ENCODE measurements at regions not wholly inside any gene's neighbourhood (a gene's known extent, or its start where the extent isn't known, plus 50 kb on each side); places are given as distances from the start of the nearest gene placed in this dataset.

DNA sequence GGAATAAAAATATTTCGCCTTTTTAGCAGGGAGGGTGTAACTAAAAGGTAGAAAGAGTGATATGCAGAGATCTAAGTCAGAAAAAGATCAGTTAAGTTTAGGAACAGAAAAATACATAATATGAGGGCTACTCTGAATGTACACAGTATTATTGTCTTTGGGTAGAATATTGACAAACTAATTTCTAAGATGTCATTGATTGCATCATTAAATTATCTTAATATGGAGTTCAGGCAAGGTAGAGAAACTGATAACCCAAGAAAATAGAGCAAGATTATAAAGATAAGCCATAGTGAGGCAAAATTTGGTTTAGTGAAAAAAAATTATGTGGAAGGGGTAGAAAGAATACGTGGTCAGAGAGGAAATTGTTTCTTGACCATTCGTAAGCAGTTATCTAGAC lies 629.0 kb upstream of the NXPH2 start:
- CTCF ChIA-PET = no interaction called here

DNA sequence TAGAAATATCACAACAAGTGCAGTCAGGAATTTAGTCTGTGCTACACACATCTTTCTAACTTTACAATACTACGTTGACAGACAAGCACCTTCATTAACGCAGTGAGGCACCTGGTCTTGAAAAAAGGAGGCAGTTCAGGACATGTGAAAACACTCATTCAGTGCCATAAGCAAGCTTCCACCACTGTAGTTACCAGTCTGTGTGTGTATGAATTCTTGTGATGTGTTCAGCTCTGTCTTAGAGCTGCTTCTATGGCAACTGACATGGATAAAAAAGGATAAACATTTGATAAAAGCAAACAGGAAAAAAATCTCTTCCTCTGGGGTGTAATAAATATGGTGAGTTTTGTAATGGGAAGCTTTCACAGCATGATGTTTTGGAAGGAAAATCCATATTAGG lies 623.8 kb upstream of the NXPH2 start:
- H3K4me3 ChIP-seq (ENCODE audit: low read depth, low read length) = no peak overlapping the region
- CTCF ChIA-PET = no interaction called here
- H3K36me3 ChIP-seq (ENCODE audit: control insufficient read depth, insufficient read depth, low read length) = no peaks in the 10 kb centered on the region
- H3K27me3 ChIP-seq (ENCODE audit: control insufficient read depth, insufficient read depth, low read length) = no peaks in the 10 kb centered on the region
- no peak for DNase-seq (ENCODE audit: low read depth)
- TF ChIP-seq, protein P1, sequence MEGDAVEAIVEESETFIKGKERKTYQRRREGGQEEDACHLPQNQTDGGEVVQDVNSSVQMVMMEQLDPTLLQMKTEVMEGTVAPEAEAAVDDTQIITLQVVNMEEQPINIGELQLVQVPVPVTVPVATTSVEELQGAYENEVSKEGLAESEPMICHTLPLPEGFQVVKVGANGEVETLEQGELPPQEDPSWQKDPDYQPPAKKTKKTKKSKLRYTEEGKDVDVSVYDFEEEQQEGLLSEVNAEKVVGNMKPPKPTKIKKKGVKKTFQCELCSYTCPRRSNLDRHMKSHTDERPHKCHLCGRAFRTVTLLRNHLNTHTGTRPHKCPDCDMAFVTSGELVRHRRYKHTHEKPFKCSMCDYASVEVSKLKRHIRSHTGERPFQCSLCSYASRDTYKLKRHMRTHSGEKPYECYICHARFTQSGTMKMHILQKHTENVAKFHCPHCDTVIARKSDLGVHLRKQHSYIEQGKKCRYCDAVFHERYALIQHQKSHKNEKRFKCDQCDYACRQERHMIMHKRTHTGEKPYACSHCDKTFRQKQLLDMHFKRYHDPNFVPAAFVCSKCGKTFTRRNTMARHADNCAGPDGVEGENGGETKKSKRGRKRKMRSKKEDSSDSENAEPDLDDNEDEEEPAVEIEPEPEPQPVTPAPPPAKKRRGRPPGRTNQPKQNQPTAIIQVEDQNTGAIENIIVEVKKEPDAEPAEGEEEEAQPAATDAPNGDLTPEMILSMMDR (IDR thresholded peaks at IDR 0.05; ENCODE audit: insufficient read depth, low read depth, low read length) = no peak
- POLR2A ChIA-PET = no interaction called here

More for the DNA sequence above, 629.0 kb upstream of the NXPH2 start:
- Histone ChIP-seq H3K36me3 (ENCODE audit: control insufficient read depth, insufficient read depth, low read length) (no peaks in the 10 kb centered on the region), H3K4me3 (ENCODE audit: low read depth, low read length) (no peak overlapping the region), H3K27me3 (ENCODE audit: control insufficient read depth, insufficient read depth, low read length) (no peaks in the 10 kb centered on the region)
- TF ChIP-seq, protein P1 (IDR thresholded peaks at IDR 0.05; ENCODE audit: insufficient read depth, low read depth, low read length) = no peak
- POLR2A ChIA-PET = no interaction called here
- no peak for DNase-seq (ENCODE audit: low read depth)

DNA sequence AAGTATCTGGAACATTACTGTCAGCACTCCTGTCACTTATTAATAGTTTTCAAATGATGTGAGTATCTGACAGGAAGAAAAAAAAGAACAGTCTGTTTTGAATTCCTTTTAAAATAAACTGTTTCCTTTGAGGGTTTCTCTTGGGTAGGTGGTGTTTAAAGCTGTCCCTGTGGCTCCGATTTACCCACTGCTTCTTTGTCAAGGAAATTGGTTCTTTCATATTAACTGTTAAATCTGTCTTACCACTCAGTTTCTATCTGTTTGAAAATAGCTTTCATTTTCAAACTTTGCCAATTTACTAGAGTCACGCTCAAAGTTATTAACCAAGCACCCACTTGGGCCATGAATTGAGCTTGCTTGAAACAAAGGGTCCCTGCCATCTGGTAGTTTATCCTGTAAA lies 614.6 kb upstream of the NXPH2 start:
- ChIA-PET CTCF (interaction anchor here (0.6 kb wide), 1 partner anchor 29 kb away, joined by 4 read pairs; no protein-coding TSS in a partner anchor), POLR2A (no interaction called here)
- no peaks in the 10 kb centered on the region for H3K36me3 ChIP-seq (ENCODE audit: control insufficient read depth, insufficient read depth, low read length)

DNA sequence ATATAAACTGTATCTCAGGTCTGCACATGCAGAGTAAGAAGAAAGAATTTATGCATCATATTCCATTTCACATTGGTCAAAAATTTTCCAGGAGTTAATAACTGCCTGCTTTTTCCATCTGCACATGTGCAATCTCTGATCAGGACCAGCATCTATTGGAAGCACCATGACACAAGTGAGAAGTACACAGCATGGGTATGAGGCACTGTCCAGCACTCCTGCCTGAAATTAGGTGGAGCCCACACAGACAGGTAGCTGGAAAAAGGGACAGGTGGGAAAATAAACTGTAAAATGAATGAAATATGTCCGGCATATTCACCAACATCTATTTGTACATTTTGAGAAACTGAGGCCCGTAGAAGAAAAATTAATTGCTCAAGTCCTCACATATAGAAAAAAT lies 609.2 kb upstream of the NXPH2 start:
- CTCF ChIA-PET = no interaction called here
- no peaks in the 10 kb centered on the region for H3K36me3 ChIP-seq (ENCODE audit: control insufficient read depth, insufficient read depth, low read length)
- no peak for DNase-seq (ENCODE audit: low read depth)
- H3K4me3 ChIP-seq (ENCODE audit: low read depth, low read length) = no peak overlapping the region
- H3K27me3 ChIP-seq (ENCODE audit: control insufficient read depth, insufficient read depth, low read length) = no peaks in the 10 kb centered on the region
- POLR2A ChIA-PET = no interaction called here
- TF ChIP-seq, protein P1 (IDR thresholded peaks at IDR 0.05; ENCODE audit: insufficient read depth, low read depth, low read length) = no peak

More for the DNA sequence above, 614.6 kb upstream of the NXPH2 start:
- DNase-seq (ENCODE audit: low read depth) = no peak
- H3K27me3 ChIP-seq (ENCODE audit: control insufficient read depth, insufficient read depth, low read length) = no peaks in the 10 kb centered on the region
- no peak overlapping the region for H3K4me3 ChIP-seq (ENCODE audit: low read depth, low read length)
- TF ChIP-seq, protein P1 (IDR thresholded peaks at IDR 0.05; ENCODE audit: insufficient read depth, low read depth, low read length) = no peak

DNA sequence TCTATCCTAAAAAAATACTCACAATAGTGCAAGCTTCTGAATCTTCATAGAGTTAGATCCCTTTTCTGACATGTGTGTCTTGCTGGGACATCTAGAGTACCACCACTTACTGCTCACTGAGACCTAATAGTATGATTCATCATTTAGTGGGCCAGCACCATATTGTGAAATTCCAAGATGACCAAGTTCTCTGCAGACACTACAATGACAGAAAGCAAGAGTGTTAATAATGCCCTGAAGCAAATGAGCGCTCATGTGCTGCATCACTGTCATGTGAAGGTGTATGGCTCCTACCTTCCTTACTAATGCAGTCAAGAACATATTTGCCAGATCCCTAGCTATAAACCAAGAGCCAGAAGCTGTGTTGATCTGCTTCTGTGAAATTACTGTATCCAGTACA lies 606.2 kb upstream of the NXPH2 start:
- H3K27me3 ChIP-seq (ENCODE audit: control insufficient read depth, insufficient read depth, low read length) = no peaks in the 10 kb centered on the region
- DNase-seq (ENCODE audit: low read depth) = no peak
- ChIA-PET CTCF (no interaction called here), POLR2A (no interaction called here)
- no peak overlapping the region for H3K4me3 ChIP-seq (ENCODE audit: low read depth, low read length)
- no peaks in the 10 kb centered on the region for H3K36me3 ChIP-seq (ENCODE audit: control insufficient read depth, insufficient read depth, low read length)
- TF ChIP-seq, protein P1 (IDR thresholded peaks at IDR 0.05; ENCODE audit: insufficient read depth, low read depth, low read length) = no peak

Measured in BJ (cell line).